ENCODE measurements at regions not wholly inside any gene's neighbourhood (a gene's known extent, or its start where the extent isn't known, plus 50 kb on each side); places are given as distances from the start of the nearest gene placed in this dataset.

DNA sequence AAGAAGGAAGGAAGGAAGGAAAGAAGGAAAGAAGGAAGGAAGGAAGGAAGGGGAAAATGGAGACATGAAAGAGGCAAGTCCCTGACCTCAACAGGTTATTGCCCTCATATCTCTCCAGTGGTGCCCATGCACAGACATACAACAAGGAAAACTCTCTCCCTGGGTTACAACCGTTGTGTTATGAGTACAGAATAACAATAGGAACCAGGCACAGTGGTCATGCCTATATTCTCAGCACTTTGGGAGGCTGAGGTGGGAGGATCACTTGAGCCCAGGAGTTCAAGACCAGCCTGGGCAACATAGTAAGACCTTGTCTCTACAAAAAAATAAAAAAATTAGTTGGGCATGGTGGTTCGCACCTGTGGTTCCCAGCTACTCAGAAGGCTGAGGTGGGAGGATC, 139.4 kb upstream of the HMGA2 start:
- TF ChIP-seq, protein P1, sequence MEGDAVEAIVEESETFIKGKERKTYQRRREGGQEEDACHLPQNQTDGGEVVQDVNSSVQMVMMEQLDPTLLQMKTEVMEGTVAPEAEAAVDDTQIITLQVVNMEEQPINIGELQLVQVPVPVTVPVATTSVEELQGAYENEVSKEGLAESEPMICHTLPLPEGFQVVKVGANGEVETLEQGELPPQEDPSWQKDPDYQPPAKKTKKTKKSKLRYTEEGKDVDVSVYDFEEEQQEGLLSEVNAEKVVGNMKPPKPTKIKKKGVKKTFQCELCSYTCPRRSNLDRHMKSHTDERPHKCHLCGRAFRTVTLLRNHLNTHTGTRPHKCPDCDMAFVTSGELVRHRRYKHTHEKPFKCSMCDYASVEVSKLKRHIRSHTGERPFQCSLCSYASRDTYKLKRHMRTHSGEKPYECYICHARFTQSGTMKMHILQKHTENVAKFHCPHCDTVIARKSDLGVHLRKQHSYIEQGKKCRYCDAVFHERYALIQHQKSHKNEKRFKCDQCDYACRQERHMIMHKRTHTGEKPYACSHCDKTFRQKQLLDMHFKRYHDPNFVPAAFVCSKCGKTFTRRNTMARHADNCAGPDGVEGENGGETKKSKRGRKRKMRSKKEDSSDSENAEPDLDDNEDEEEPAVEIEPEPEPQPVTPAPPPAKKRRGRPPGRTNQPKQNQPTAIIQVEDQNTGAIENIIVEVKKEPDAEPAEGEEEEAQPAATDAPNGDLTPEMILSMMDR (conservative IDR thresholded peaks at IDR 0.05 in 1 of 2, IDR thresholded peaks at IDR 0.05 in 1 of 2; ENCODE audit: low read depth in 1 of 2, low read length in 2 of 2), result no peak
- TF ChIP-seq EZH2 (IDR thresholded peaks at IDR 0.05; ENCODE audit: low read length, missing control alignments), result no peak

All from fibroblast of lung (primary cell).